H9 (cell line): ENCODE measurements at regions not wholly inside any gene's neighbourhood (a gene's known extent, or its start where the extent isn't known, plus 50 kb on each side); places are given as distances from the start of the nearest gene placed in this dataset.

Experiments
- DNase-seq: peaks from one replicate; pipeline ENCODE4 v3.0.0-alpha.2; 2017
- H2AFZ ChIP-seq: one replicate; pipeline ENCODE4 v1.6.1; 2013; ENCODE audit warnings: mild to moderate bottlenecking, low read length, control low read depth, moderate library complexity
- H2AK5ac ChIP-seq: 2 replicates; pipeline ENCODE4 v1.6.1; 2013; ENCODE audit warnings: low read length, control low read depth, mixed read lengths; ENCODE audit not compliant: insufficient read length
- H2BK120ac ChIP-seq: one replicate; pipeline ENCODE4 v1.6.1; 2013; ENCODE audit warnings: low read depth, mild to moderate bottlenecking, low read length, control low read depth, inconsistent platforms; ENCODE audit not compliant: poor library complexity, severe bottlenecking
- H2BK12ac ChIP-seq: 2 replicates; pipeline ENCODE4 v1.6.1; 2013; ENCODE audit warnings: low read length, control low read depth, mixed read lengths, low read depth; ENCODE audit not compliant: insufficient read length
- H2BK15ac ChIP-seq: 2 replicates; pipeline ENCODE4 v1.6.1; 2013; ENCODE audit warnings: low read depth, low read length, control low read depth
- H2BK20ac ChIP-seq: one replicate; pipeline ENCODE4 v1.6.1; 2013; ENCODE audit warnings: low read depth, mild to moderate bottlenecking, low read length, control low read depth, inconsistent platforms; ENCODE audit not compliant: poor library complexity, severe bottlenecking
- H2BK5ac ChIP-seq: 2 replicates; pipeline ENCODE4 v1.6.1; 2013; ENCODE audit warnings: low read length, control low read depth, mixed read lengths; ENCODE audit not compliant: insufficient read length
- H3K14ac ChIP-seq: 2 replicates; pipeline ENCODE4 v1.6.1; 2013; ENCODE audit warnings: low read length, control low read depth; ENCODE audit not compliant: insufficient read depth
- H3K18ac ChIP-seq: 2 replicates; pipeline ENCODE4 v1.6.1; 2013; ENCODE audit warnings: low read depth, mild to moderate bottlenecking, mixed read lengths, low read length, control low read depth; ENCODE audit not compliant: insufficient read length
- H3K23ac ChIP-seq: 2 replicates; pipeline ENCODE4 v1.6.1; 2013; ENCODE audit warnings: low read length, control low read depth, mixed read lengths, low read depth; ENCODE audit not compliant: insufficient read length
- H3K23me2 ChIP-seq: 2 replicates; pipeline ENCODE4 v1.6.1; 2013; ENCODE audit warnings: low read depth, mild to moderate bottlenecking, mixed read lengths, low read length, control low read depth; ENCODE audit not compliant: insufficient read length, poor library complexity, severe bottlenecking
- H3K27ac ChIP-seq: 2 replicates; pipeline ENCODE4 v1.5.1; 2013; ENCODE audit warnings: low read length, control low read depth, mixed read lengths, low read depth; ENCODE audit not compliant: insufficient read length
- H3K27me3 ChIP-seq: 2 replicates; pipeline ENCODE4 v1.6.1; 2013; ENCODE audit warnings: low read length, control low read depth, inconsistent platforms; ENCODE audit not compliant: insufficient read depth
- H3K4ac ChIP-seq: 2 replicates; pipeline ENCODE4 v1.6.1; 2013; ENCODE audit warnings: low read depth, mild to moderate bottlenecking, control low read depth, inconsistent platforms, low read length, moderate library complexity
- H3K4me1 ChIP-seq: 2 replicates; pipeline ENCODE4 v1.6.1; 2013; ENCODE audit warnings: low read length, control low read depth, inconsistent platforms; ENCODE audit not compliant: insufficient read depth
- H3K4me2 ChIP-seq: 2 replicates; pipeline ENCODE4 v1.6.1; 2013; ENCODE audit warnings: low read length, control low read depth, mixed read lengths; ENCODE audit not compliant: insufficient read length, insufficient read depth
- H3K56ac ChIP-seq: 2 replicates; pipeline ENCODE4 v1.6.1; 2013; ENCODE audit warnings: low read depth, mild to moderate bottlenecking, mixed read lengths, low read length, control low read depth; ENCODE audit not compliant: insufficient read length
- H3K79me1 ChIP-seq: 2 replicates; pipeline ENCODE4 v1.6.1; 2013; ENCODE audit warnings: low read depth, mild to moderate bottlenecking, moderate library complexity, low read length, control low read depth, inconsistent platforms; ENCODE audit not compliant: insufficient read depth, poor library complexity, severe bottlenecking
- H3K79me2 ChIP-seq: 2 replicates; pipeline ENCODE4 v1.6.1; 2013; ENCODE audit warnings: low read length, control low read depth, inconsistent platforms; ENCODE audit not compliant: insufficient read depth
- H3K9ac ChIP-seq: 2 replicates; pipeline ENCODE4 v1.6.1; 2013; ENCODE audit warnings: low read length, control low read depth, mixed read lengths; ENCODE audit not compliant: insufficient read length; ENCODE audit errors: extremely low read depth
- H3K9me3 ChIP-seq: one replicate; pipeline ENCODE4 v1.6.1; 2013; ENCODE audit warnings: low read depth, low read length, inconsistent platforms; ENCODE audit not compliant: control insufficient read depth
- H3T11ph ChIP-seq: one replicate; pipeline ENCODE4 v1.6.1; 2013; ENCODE audit warnings: mild to moderate bottlenecking, low read length, control low read depth, inconsistent platforms
- H4K20me1 ChIP-seq: one replicate; pipeline ENCODE4 v1.6.1; 2013; ENCODE audit not compliant: control insufficient read depth, insufficient read length, insufficient read depth
- H4K5ac ChIP-seq: 2 replicates; pipeline ENCODE4 v1.6.1; 2013; ENCODE audit warnings: low read depth, mild to moderate bottlenecking, mixed read lengths, low read length, control low read depth; ENCODE audit not compliant: insufficient read length
- H4K8ac ChIP-seq: replicated peaks from 2 replicates; pipeline ENCODE4 v1.6.1; 2013; ENCODE audit warnings: low read length, control low read depth, mixed read lengths, low read depth; ENCODE audit not compliant: insufficient read length
- H4K91ac ChIP-seq: 2 replicates; pipeline ENCODE4 v1.6.1; 2013; ENCODE audit warnings: low read depth, mild to moderate bottlenecking, moderate library complexity, mixed read lengths, low read length, control low read depth; ENCODE audit not compliant: insufficient read length
- H3K27ac Mint-ChIP-seq, 3 experiments: 2 replicates in 2 of 3; 3 replicates in 1 of 3; pipeline ENCODE4 v1.8.0; 2020 to 2021; ENCODE audit warnings: mixed read lengths in 3 of 3, mild to moderate bottlenecking in 1 of 3, moderate library complexity in 1 of 3
- H3K27me3 Mint-ChIP-seq: 2 replicates; pipeline ENCODE4 v1.8.0; 2021; ENCODE audit warnings: low read depth, mild to moderate bottlenecking, moderate library complexity, mixed read lengths
- H3K36me3 Mint-ChIP-seq, 3 experiments: 2 replicates in 2 of 3; 3 replicates in 1 of 3; pipeline ENCODE4 v1.8.0; 2020 to 2021; ENCODE audit warnings: low read depth in 3 of 3, mixed read lengths in 3 of 3; ENCODE audit not compliant: insufficient read depth in 1 of 3
- H3K4me1 Mint-ChIP-seq, 2 experiments: 2 replicates each; pipeline ENCODE4 v1.8.0; 2020; ENCODE audit warnings: mixed read lengths in 2 of 2
- H3K4me3 Mint-ChIP-seq, 2 experiments: 2 replicates in 1 of 2; 3 replicates in 1 of 2; pipeline ENCODE4 v1.8.0; 2020 to 2021; ENCODE audit warnings: mild to moderate bottlenecking in 2 of 2, mixed read lengths in 2 of 2, moderate library complexity in 1 of 2
- H3K9me3 Mint-ChIP-seq, 2 experiments: 2 replicates in 1 of 2; 3 replicates in 1 of 2; pipeline ENCODE4 v1.8.0; 2020; ENCODE audit warnings: mild to moderate bottlenecking in 2 of 2, mixed read lengths in 2 of 2, moderate library complexity in 1 of 2
- WGBS: extraction: QIAGEN DNeasy Blood & Tissue Kit; methylation state at CpG from one replicate; pipeline ENCODE4 v1.1.7; 2013; ENCODE audit warnings: missing lambda C conversion rate, low lambda C conversion rate, mixed read lengths; ENCODE audit not compliant: insufficient read length; ENCODE audit errors: extremely low coverage; 5-methylcytosine and 5-hydroxymethylcytosine counted together
- TF ChIP-seq, protein P1 (sequence below): fragments of 200-600 bp; sonication (generic); conservative IDR thresholded peaks from 3 replicates; pipeline ENCODE4 v1.8.0; 2021; ENCODE audit warnings: antibody characterized with exemption, mild to moderate bottlenecking

DNA sequence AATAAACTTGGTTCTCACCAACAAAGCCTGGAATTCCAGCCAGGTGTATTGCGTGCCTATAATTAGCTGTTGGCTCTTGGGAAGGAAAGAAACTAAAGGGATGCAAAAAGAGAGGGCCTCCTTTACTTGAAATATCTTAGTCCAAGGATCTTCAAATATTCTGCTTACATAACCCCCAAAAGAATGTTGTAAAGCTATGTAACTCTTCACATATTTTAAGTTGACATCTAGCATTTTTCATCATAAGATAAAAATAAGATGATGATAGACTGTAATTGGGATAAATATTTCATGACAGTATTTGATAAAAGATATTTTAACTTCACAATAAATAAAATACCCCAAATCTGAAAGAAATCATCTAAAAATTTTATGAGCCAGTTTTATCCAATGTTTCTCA lies 52.5 kb upstream of the SEPTIN7 start:
- H3K27ac ChIP-seq: no peak overlapping the region
- TF ChIP-seq, protein P1, sequence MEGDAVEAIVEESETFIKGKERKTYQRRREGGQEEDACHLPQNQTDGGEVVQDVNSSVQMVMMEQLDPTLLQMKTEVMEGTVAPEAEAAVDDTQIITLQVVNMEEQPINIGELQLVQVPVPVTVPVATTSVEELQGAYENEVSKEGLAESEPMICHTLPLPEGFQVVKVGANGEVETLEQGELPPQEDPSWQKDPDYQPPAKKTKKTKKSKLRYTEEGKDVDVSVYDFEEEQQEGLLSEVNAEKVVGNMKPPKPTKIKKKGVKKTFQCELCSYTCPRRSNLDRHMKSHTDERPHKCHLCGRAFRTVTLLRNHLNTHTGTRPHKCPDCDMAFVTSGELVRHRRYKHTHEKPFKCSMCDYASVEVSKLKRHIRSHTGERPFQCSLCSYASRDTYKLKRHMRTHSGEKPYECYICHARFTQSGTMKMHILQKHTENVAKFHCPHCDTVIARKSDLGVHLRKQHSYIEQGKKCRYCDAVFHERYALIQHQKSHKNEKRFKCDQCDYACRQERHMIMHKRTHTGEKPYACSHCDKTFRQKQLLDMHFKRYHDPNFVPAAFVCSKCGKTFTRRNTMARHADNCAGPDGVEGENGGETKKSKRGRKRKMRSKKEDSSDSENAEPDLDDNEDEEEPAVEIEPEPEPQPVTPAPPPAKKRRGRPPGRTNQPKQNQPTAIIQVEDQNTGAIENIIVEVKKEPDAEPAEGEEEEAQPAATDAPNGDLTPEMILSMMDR: no peak
- no peaks in the 10 kb centered on the region for H3K23me2 ChIP-seq
- H3K79me1 ChIP-seq: no peaks in the 10 kb centered on the region
- H3K4ac ChIP-seq: no peak overlapping the region
- H3K14ac ChIP-seq: no peak overlapping the region
- no peaks in the 10 kb centered on the region for H3K36me3 Mint-ChIP-seq
- H3K4me1 Mint-ChIP-seq: peaks cover 9 to 30% of the 10 kb centered on the region in 2 experiments
- H2BK20ac ChIP-seq: no peak overlapping the region
- no peaks in the 10 kb centered on the region; a peak in 1 of 5 replicates for H3K9me3 Mint-ChIP-seq
- no peak overlapping the region for H3K4me3 Mint-ChIP-seq
- H2BK5ac ChIP-seq: no peak overlapping the region
- H3K79me2 ChIP-seq: no peaks in the 10 kb centered on the region
- no peak overlapping the region for H4K91ac ChIP-seq
- H2AK5ac ChIP-seq: no peak overlapping the region
- H3K9ac ChIP-seq: no peak overlapping the region
- no peak overlapping the region for H3T11ph ChIP-seq
- DNase-seq: no peak
- no peak overlapping the region for H4K8ac ChIP-seq
- H4K20me1 ChIP-seq: no peaks in the 10 kb centered on the region
- 0 out of 2 replicates have a peak, but pooled peaks cover 4% of the 10 kb centered on the region for H3K4me1 ChIP-seq
- H2BK12ac ChIP-seq: no peak overlapping the region
- H4K5ac ChIP-seq: no peak overlapping the region
- no peak overlapping the region for H3K27ac Mint-ChIP-seq
- no peak overlapping the region for H3K23ac ChIP-seq
- H3K27me3 ChIP-seq: no peaks in the 10 kb centered on the region
- no peak overlapping the region for H2BK120ac ChIP-seq
- no peaks in the 10 kb centered on the region; the same call in 1 of the 2 replicates for H3K27me3 Mint-ChIP-seq
- H3K9me3 ChIP-seq: no peaks in the 10 kb centered on the region
- no peak overlapping the region for H3K18ac ChIP-seq
- H2AFZ ChIP-seq: no peak overlapping the region
- H3K4me2 ChIP-seq: no peak overlapping the region
- H2BK15ac ChIP-seq: no peak overlapping the region
- H3K56ac ChIP-seq: no peak overlapping the region
- no CpG with 5 or more reads among the region's 1 CpG for WGBS
